GM18951 (cell line): ENCODE measurements at regions not wholly inside any gene's neighbourhood (a gene's known extent, or its start where the extent isn't known, plus 50 kb on each side); places are given as distances from the start of the nearest gene placed in this dataset.

Experiments
- POLR2A ChIP-seq: IDR thresholded peaks from 4 replicates; pipeline ENCODE4 v1.6.1; 2011; ENCODE audit warnings: mild to moderate bottlenecking; ENCODE audit not compliant: insufficient read length, insufficient read depth; ENCODE audit errors: extremely low read depth
- in situ Hi-C: fragments of 300-500 bp; cut with MboI; formaldehyde crosslinking; loops from one replicate; pipeline ENCODE4 v1.12.0; 2022; ENCODE audit warnings: low sequenced_read_pairs, mixed read lengths, inconsistent platforms; ENCODE audit not compliant: unreplicated experiment

DNA sequence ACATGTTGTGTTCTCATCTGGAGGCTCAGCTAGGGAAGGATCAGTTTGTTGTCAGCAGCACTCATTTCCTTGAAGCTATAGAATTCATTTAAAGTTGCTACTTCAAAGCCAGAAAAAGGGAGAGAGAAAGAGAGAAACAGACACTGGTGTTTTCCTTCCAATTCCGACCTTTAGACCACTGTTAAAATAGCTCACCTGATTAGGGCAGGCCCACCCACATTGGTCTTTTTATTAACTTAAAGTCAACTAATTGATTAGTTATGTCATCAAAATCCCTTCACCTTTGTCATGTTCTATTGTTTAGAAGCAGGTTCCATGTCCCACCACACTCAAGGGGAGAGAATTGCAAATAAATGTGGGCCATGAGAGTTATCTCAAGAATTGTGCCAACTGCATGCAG, 560.2 kb downstream of the PCDH17 start:
- TF ChIP-seq POLR2A: no peak

DNA sequence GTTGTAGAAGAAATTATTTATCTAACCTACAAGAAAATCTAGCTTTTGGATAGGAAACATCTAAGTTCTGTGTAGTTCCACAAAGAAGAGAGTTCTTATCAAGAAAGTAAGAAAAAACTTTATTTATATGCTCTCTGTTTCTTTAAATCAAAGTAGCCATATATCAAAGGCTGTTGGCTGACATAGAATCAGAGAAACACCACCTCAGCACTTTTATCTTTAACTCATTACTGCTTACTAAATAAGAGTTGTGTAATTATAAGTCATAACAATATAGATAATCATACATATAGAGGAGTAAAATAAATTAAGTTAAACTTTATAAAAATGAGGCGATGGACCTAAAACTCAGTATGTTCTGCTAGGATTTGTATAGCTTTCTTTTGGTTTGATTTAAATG, 570.6 kb downstream of the PCDH17 start:
- in situ Hi-C loops: no loop called here
- no peak for TF ChIP-seq POLR2A

More for the DNA sequence above, 560.2 kb downstream of the PCDH17 start:
- in situ Hi-C loops: no loop called here

DNA sequence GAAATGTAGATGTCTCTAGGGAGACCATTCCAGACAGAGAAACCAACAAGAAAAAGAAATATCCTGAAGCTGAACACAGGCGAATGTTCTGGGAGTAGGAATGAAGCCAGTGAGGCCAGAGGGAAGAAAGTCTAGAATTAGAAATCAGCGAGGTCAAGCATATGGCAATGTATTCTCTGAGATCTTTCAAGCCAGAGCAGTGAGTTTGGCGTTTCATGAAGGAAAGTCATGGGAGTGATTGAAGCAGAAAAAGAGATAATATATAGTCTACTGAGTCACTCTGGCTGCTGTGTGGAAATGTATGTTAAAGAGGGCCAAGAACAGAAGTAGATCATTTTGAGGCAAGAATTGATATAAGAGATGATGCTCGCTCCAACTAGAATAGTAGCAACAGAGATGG, 576.0 kb downstream of the PCDH17 start:
- no peak for TF ChIP-seq POLR2A
- in situ Hi-C loops: no loop called here

DNA sequence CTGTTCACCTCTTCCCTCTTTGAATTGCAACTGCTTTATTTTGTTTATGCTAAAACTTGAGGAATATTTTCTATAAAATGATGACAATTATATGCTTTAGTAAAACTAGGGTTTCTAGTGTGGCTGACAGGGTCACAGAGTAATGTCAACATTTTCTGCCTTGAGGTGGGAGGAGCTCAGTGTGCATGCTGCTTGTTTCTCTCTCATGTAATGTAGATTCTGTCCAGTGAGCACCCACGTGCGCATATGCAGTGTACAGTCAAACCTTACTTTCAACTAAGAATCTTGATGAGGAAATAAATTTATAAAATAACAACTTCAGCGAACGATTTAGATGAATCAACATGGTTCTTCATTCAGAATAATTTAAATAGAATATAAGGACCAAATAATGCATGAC, 603.9 kb downstream of the PCDH17 start:
- in situ Hi-C loops: no loop called here
- TF ChIP-seq POLR2A: no peak

DNA sequence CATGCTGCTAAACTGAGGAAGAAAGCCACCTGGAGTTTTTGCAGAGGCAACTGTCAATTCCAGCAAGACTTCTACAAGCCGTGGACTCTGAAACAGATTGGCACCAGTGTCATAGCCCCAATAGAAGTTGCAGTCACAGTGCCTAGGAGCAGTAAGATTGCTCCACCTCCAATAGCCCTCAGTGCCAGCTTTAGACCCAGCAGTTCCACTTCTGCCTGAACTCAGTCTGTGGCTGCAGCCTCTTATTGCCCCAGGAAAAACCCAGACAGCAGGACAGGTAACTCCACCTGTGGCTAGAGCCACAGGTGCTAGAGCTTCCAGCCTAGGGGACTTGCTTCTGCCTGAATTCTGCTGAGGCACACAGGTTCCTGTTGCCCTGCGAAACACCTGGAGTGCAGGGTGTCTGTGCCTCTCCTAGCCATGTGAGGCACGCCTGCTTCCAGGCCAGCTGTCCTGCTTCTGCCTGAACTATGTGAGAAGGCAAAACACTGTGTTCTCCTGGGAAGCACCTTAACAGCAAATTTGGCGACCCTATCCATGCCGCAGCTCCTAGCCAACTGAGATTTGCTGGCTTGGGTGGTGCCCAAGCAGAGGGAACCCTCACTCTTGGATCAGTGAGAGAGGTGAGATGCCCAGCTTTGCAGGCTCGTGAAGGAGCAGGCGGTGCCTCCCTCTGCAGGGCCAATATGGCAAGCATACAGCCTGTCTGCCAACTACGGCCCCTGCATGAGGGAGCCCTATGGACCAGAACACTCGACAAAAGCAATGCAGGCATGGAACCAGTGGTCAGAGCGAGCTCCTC, 607.6 kb downstream of the PCDH17 start:
- in situ Hi-C loops: no loop called here
- no peak for TF ChIP-seq POLR2A

DNA sequence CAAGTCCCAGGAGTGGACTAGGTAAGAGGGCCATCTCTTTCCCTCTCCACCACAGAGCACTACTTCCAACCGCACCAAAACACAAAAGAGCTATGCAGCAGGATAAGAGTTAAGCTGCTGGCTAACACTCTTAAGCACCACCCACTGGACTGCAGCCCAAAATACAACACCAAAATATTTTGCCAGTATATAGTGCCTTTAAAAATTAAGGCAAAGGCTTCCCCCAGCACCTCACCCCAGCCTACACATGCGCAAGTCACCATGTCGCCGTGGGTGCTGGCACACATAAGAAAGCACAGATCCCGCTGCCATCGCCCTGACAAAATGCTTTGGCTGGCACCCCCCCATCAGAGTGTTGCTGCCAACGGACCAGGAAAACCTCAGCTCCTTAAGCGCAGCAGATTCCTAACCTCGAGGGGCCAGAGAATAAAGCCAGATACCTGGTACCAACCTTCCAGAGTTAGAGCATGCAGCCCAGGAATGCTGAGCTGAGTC, 608.3 kb downstream of the PCDH17 start:
- in situ Hi-C loops: no loop called here
- TF ChIP-seq POLR2A: no peak

DNA sequence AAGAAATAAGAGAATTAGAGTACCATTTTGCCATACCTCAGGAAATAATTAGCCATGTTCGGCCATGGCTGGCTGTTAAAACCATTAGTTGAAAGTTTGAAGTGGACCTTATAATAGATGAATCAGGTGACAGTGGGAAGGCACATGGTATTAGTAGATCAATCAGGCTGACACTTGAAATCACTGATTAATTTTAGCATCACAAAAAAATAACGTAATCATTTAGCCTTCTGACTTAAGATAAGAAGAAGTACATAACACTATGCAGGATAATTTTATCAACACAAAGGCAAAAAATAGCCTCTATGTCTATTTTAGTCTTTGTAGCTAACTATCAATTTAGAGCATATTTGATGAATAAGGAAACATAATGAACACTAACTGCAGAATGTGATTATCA, 615.5 kb downstream of the PCDH17 start:
- in situ Hi-C loops: no loop called here
- TF ChIP-seq POLR2A: no peak

DNA sequence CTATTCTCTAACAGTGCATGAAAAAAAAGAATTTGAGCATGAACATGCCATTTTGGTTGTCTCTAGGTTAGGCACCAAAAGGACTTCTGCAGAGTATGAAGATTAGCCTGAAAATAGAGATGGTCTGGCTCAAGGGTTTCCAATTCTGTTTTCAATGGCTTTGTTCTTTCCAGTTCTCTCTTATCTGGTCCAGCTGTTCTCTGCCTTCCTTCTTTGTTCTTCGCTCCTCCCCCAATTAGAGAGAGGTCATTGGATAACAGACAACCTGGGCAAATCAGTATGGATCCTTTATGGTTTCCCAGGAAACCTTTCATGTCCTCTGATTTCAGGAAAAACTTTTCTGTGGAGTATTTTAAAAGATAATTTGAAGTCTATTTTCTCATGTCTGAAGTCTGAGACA, 623.4 kb downstream of the PCDH17 start:
- no peak for TF ChIP-seq POLR2A
- in situ Hi-C loops: no loop called here

DNA sequence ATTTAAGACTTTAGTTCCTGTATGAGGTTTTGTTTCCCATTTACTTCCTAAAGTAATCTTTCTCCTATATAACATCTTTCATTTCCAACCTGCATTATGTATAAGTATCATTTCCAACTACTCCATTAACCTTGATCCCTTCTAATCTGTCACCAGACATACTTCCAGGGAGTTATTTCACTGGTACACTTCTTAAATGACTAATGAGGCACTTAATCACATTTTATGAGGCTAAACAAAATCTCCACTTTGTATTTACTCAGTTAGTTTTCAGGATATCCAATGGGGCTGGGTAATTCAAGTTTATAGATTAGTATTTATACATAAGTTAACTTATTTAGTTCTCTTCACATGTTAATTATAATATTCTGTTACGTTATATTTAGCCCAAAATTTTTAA, 634.7 kb downstream of the PCDH17 start:
- TF ChIP-seq POLR2A: no peak
- in situ Hi-C loops: no loop called here

DNA sequence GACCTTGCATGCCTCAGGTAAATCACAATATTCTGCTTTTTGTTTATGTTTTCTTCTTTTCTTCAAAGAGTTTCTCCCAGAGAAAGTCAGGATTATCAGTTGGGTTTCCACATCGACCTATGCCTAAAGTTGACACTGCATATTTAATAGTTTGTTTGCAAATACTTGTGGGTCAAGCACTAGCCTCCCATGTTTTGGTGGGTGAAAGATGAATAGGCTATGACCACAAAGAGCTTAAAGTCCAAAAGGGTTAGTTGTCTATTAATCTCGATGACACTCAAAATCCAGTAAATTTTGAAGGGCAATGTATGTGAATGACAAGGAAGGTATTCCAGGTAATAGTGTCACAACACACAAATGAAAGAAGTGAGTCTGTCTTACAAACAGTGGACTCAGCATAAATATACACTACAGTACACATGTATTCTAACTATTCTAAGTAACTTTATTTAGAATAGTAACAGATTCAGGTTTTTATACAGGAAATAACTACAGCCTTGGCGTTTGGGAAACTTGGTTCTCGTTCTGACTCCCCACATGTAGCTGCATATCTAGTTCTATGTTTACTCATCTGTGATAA, 667.1 kb downstream of the PCDH17 start:
- in situ Hi-C loops: no loop called here
- no peak for TF ChIP-seq POLR2A

DNA sequence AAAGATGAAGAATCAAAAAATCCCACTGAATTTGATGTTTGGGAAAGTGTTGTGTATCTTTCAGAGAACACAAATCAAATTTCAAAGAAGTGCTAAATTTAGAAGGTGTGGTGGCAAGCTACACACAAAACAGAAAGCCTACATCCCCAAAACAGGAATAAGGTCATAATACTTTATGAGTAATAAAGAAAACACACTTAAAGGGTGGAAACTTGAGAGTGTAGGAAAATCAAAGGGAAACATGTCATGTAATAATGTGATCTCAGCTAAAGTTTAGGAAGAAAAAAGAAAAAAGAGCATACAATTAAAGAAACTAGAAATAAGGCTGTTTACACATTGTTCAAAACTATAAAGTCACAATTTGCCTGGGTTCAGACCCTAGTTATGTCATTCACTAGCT, 668.7 kb downstream of the PCDH17 start:
- in situ Hi-C loops: no loop called here
- no peak for TF ChIP-seq POLR2A

DNA sequence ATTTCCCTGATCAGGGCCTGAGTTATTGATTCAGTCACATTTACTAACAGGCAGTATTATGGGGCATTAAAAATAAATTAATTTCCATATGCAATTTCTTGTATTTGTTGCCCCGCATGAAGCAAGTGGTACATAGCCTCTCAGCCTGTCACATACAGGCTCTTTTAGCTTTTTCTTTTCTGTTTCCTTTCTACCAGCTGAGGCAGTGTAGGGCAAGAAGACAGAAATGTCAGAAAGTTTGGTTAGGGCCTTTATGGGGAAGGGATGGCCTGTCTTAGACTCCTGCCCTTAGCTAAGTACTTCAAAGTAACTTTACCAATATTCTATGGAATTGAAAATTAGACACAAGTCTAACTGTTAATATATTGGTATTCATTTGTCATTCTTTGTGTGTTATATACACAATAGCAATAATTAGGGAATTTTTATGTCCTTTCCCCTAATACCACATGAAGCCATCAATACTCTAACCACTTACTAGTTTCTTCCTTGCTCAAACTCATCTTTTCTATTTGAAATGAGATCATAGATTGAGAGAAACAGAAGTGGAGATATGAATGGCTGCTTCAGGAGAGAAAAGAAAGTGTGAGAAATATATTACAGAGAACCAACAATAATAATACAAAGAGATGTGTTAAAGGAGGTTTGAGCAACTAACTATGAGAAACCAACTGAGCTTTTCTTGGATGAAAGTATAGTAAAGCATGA, 669.6 kb downstream of the PCDH17 start:
- in situ Hi-C loops: no loop called here
- no peak for TF ChIP-seq POLR2A

DNA sequence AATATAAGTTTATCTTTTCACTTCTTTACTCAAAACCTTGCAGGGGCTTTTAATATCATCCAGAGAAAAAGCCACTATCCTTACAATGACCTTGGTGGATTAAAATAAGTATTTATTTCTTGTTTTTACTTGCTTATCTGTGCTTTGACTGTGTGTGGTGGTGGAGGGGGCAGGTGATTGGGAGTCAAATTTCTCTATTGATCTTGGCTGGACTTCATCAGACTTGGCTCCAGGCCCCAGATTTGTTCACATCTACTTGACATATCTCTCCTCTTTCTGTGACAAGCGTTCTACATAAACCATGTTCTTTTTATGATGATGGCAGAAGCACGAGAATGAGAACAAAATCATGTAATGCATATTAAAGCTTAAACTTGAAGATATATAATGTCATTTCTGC, 670.8 kb downstream of the PCDH17 start:
- TF ChIP-seq POLR2A: no peak
- in situ Hi-C loops: no loop called here

DNA sequence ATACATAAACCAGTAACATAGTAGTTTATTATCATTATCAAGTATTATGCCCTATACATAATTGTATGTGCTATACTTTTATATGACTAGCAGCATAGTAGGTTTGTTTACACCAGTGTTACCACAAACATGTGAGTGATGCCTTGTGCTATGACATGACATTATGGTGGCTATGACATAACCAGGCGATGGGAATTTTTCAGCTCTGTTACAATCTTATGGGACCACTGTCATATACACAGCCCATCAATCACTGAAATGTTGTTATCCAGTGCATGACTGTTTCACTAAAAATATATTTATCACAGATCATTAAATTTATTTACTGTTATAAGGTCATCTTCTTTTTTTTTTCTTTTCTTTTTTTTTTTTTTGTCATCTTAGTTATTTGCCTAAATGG, 674.5 kb downstream of the PCDH17 start:
- no peak for TF ChIP-seq POLR2A
- in situ Hi-C loops: no loop called here

DNA sequence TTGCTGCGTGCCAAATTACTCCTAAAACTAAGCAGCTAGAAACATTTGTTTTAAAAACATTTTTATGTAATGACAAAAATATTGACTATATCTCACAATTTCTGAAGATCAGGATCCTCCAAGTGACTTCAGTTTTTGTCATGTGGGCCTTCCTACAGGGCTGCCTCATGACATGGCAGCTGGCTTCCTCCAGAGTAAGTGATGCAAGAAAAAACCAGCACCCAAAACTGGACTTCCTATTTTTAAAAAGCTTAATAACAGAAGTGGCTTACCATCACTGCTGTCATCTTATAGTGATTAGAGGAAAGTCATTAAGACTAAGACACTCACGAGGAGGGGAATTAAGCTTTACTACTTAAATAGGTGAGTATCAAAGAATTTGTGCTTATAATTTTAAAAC, 681.7 kb downstream of the PCDH17 start:
- no peak for TF ChIP-seq POLR2A
- in situ Hi-C loops: no loop called here
